ENCODE measurements at regions not wholly inside any gene's neighbourhood (a gene's known extent, or its start where the extent isn't known, plus 50 kb on each side); places are given as distances from the start of the nearest gene placed in this dataset.

- TF ChIP-seq CTCF (conservative IDR thresholded peaks at IDR 0.05 in 1 of 2, IDR thresholded peaks at IDR 0.05 in 1 of 2; ENCODE audit: low read depth in 1 of 2, low read length in 2 of 2), result no peak
- no peak for TF ChIP-seq EZH2 (IDR thresholded peaks at IDR 0.05; ENCODE audit: low read length, missing control alignments)
These were observed 2750.6 kb downstream of the PCDH7 start for GRCh38 chr4:33470805-33471204.

Measured in fibroblast of lung (primary cell).